ENCODE measurements at regions not wholly inside any gene's neighbourhood (a gene's known extent, or its start where the extent isn't known, plus 50 kb on each side); places are given as distances from the start of the nearest gene placed in this dataset.

- no peak for DNase-seq
These were observed 784.5 kb downstream of the USP25 start for GRCh38 chr21:16514316-16514715.

DNA sequence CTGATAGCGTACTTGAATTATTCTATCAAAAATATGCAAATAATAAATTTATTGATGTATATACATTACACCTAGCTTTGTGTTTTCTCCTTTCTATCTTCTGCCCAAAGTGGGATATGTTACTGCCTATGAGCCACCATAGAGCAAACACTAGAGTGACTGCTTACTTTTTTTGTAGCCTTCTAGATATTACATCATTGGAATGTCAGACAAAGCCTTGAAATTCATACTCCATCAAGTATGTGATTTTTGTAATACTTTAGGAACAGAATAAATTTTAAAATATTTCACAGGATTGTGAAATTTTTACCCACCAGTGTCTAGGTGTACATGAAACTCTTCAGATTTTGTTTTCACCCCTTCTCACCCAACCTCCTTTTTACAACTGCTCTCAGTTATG, 787.6 kb downstream of the USP25 start:
- no peak for DNase-seq

GRCh38 chr21:16519036-16519435, 789.3 kb downstream of the USP25 start:
- no peak for DNase-seq

DNA sequence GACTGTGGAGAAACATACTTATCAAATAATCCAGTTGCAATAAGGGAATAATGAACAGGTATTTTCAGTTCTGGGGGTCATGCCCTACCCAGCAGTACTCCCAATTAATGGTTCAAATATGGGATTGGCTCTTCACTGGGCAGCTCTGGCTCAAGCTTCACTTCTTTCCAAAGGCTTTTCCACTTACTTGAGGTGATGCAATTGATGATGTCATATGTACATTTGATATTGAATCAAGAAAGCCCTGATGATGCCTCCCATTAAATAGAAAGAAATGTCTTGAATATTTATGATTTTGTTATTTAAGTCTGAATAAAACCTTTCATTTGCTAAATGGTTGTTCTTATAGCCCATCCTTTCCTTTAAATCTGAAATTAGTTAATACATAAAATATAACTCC, 789.9 kb downstream of the USP25 start:
- no peak for DNase-seq

- no peak for DNase-seq
These were observed 792.8 kb downstream of the USP25 start for GRCh38 chr21:16522548-16522947.

- no peak for DNase-seq
These were observed 800.9 kb downstream of the USP25 start for GRCh38 chr21:16530656-16531055.

- DNase-seq, result no peak
These were observed 803.1 kb downstream of the USP25 start for GRCh38 chr21:16532840-16533239.

DNA sequence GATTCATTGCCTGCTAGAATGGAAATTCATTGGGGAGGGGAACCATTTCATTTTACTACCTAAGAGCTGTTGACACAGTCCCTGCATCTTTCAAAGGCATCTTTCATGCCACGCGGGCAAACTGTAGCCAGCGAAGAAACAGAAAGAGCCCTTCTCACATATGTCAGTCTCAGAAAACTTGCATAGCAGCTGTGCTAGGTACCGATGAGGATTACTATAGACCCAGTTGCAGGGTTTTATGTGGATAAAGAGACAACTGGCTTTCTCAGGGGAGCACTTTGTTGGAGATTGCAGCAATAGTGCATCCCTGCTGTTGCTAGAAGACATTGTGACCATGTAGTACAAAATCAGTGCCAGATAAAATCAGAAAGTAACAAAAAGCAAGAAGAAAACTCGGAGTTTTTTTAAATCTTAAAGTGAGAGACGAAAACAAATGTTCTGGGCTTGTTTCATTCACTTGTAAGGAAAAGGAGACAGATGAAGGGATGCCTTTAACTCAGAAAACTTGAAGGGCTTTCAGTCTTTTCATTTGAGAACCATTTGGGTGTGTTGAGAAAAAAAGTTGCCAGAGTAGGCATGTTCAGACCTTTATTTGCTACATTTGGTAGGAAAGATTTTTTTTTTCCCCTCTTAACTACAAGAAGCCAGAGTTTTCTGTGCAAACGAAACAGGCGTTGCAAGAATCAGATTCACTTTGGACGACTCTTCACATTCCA, 804.1 kb downstream of the USP25 start:
- no peak for DNase-seq

DNA sequence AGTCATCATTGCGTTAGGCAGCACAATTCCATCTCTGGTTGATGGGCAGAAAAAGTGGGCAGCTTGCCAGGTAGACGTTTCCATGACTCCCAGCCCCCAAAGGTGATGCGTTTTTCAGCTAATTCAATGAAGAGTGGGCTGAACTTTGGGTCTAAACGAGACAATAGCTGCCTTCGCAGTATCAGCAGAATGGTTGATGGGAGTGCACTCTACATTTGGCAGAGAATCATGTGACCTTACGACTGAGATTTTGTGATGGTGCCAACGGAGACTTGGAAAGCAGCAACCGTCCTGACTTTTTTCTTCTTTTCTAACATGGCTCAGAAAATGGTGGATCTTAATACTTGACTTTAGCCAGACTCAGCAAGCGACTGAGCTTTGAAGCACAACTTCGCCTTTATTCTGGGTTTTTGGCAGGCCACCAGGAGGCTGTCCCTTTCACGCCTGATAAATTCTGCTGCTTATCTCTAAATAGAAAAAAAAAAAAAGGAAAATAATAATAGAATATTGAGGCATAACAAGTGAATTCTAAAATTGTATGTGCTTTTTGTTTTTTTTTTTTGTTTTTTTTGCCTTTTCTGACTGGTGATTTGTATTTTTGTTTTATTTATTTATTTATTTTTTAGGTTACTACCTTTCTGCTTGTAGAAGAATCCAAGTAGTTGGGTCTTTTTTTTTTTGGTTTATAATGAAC, 804.8 kb downstream of the USP25 start:
- DNase-seq, result no peak

DNA sequence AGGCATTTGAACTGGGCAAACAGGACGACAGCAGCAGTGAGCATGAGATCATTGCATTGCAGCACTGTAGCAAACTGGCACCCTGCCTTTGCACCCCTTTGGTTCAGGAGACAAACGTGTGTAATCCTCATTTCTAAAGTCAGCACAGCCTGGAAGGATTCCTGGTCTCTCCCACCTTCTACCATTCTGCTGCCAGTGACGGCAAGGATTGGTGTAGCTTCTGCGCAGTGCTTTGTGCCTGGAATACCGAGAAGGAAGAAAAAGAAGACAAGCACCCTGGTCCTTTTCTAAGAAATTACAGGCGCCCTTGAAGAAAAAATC, 805.3 kb downstream of the USP25 start:
- DNase-seq, result no peak

DNA sequence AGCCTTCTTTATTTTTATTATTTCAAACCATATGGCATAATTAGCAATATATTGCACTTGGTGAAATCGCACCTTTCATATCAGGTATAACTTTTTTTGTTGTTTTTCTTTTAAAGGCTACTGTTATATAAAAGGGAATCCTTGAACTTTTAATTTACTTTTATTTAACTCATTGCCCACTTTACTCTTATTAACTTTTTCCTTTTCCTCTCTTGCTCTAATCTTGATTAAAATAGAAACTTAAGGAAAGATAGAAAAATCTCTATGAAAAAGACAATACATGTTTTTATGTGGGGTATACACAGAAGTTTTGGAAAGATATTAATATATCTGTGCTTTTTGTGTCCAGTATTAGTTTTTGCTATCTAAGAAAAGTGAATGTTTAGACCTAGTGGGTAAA, 805.8 kb downstream of the USP25 start:
- no peak for DNase-seq

DNA sequence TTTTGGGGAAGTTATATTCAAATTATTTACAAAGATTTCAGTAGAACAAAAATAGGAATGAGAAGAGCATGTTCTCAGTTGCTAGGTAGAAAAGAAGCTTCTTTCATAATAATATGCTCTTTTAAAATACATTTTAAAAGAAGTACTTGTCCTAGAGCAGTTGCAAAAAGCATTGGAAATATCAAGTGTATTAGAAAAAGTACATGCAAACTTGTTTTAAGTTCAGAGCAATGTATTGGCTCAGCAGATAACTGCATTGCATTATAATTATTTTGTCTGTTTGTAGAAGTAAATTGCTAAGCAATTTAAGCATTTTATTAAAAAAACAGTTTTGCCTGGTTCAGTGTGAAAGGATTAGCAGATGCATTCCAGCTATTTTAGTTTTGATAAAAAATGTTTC, 806.4 kb downstream of the USP25 start:
- DNase-seq, result no peak

GRCh38 chr21:16536643-16537434, 807.1 kb downstream of the USP25 start:
- DNase-seq, result peak; percentile 8

- no peak for DNase-seq
These were observed 807.7 kb downstream of the USP25 start for GRCh38 chr21:16537501-16537900.

DNA sequence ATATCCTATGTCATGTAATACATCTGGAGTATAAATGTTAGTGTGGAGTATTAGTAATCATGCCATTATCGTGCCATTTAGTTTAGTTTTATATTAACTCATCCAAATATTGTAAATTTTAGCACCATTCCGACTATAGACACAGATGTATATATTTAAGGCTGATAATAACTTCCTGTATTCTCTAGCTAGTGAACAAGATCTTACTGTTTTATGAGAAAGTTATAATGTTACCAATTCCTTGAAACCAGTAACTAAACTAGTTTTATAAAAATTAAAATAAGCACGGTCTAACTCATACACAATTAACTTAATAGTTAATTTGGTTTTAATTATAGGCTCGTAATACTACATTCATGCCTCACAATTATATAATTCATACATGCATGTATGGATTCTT, 808.6 kb downstream of the USP25 start:
- DNase-seq, result no peak

DNA sequence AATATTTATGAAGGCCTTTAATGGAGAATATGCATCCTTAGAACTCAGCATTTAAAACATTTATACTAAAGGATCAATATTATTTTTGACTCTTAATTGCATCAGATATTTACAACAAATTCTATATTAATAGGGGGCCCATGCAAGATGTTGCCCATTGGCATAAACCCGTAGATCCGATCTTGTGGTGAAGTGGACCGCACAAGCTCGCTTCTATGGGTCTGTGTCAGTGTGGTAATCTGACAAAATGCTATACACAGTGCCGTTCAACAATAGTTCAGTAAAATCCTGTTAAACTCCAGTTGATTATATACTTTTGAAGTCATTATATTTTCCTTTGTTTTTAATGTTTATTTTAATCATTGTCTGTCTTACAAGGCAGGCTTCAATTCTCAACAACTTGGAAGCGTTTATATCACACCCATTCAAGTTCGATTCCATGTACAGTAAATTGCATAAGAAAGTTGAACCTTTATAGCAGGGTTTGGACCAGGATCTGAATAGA, 809.2 kb downstream of the USP25 start:
- DNase-seq, result no peak

GRCh38 chr21:16540966-16541727, 811.4 kb downstream of the USP25 start:
- no peak for DNase-seq

- no peak for DNase-seq
These were observed 820.3 kb downstream of the USP25 start for GRCh38 chr21:16550118-16550517.

DNA sequence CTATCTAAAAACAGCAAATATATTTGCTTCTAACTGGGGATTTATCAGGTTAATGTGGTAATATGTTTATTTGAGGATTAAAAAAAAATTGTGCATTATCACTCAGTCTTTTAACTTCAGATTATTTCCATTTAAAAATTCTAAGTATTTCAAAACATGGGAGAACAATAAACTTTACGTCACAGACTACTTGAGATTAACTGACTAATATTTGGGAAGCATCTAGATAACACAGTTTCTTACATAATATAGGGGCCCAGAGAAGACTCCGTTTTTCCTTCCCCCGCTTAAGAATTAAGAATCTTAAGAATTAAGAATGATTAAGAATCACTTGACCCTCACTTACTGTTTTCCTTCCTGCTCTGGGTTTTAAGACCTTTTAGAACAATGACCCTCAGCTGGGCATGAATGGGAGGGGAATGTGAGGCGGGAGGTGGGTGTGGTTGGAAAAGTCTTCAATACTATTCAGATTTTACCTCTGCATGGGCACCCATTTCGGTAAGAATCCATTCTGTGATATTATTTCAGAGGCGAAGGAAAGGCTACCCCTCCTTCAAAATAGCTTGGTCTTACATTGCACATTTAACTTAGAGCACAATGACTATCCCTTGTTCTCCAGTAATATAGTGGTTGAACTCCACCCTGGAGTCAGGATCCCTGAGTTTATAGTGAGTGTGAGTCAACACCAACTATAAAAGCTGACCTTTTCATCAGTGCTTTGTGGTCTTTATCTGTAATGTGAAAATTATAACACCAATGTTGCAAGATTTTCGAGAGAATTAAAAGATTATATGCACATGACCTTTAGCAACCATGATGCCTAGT, 821.3 kb downstream of the USP25 start:
- DNase-seq, result no peak

GRCh38 chr21:16552880-16553279, 823.1 kb downstream of the USP25 start:
- no peak for DNase-seq

DNA sequence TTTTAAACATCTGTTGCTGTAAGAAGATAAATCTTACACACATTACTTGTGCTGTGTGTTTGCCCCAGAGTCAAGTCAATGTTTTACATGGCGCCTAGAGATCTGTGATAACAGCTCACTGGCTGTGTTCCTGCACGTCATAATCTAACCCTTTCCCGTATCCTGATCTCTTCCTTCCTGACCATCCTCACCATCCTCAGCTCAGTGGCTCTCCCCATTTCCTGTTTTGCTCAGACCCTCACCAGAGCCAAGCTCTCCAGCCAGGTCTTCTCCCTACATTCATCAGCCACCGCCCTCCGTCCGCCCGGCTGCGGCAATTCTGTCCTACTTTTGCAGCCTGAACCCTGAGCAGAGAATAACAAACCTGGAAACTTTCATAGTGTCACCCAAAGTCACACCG, 824.7 kb downstream of the USP25 start:
- no peak for DNase-seq

DNA sequence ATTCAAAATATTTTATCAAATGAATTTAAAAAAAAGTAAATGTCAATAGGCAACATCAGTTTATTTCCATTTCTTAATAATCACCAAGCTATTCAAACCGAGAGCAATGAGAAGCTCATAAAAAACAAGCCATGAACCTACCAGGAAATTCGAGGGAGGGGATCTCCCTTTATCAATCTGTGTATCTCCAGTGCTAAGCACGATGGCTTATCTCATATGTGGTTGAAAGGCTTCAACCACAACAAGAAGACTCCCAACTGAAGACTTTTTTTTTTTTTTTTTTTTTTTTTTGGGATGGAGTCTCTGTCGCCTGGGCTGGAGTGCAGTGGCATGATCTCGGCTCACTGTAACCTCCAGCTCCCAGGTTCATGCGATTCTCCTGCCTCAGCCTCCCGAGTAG, 833.3 kb downstream of the USP25 start:
- no peak for DNase-seq
